H1 (cell line): ENCODE measurements at regions not wholly inside any gene's neighbourhood (a gene's known extent, or its start where the extent isn't known, plus 50 kb on each side); places are given as distances from the start of the nearest gene placed in this dataset.

Source experiments
- BACH1 ChIP-seq: IDR thresholded peaks from 2 replicates; pipeline ENCODE4 v1.6.1; 2012; ENCODE audit warnings: low read length, improper control_type of control experiment
- CHD7 ChIP-seq: fragments of 300-600 bp; sonication (generic); IDR thresholded peaks from 2 replicates; pipeline ENCODE4 v1.7.1; 2012; ENCODE audit warnings: low read length, moderate library complexity, mild to moderate bottlenecking, inconsistent platforms; ENCODE audit not compliant: insufficient replicate concordance
- EGR1 ChIP-seq: IDR thresholded peaks from 2 replicates; pipeline ENCODE4 v1.6.1; 2011; ENCODE audit warnings: low read depth, low read length, borderline replicate concordance
- MAFK ChIP-seq: IDR thresholded peaks from 2 replicates; pipeline ENCODE4 v1.6.1; 2012; ENCODE audit warnings: low read depth, mild to moderate bottlenecking, improper control_type of control experiment, low read length
- SIX5 ChIP-seq: IDR thresholded peaks from 2 replicates; pipeline ENCODE4 v1.6.1; 2011; ENCODE audit warnings: mild to moderate bottlenecking, low read depth, low read length
- SUZ12 ChIP-seq: fragments of 200-600 bp; sonication (generic); IDR thresholded peaks from 2 replicates; pipeline ENCODE4 v1.6.1; 2012; ENCODE audit warnings: mild to moderate bottlenecking, inconsistent platforms, low read length, moderate library complexity, mixed read lengths

- TF ChIP-seq CHD7: no peak
- peak; percentile 29; the same call in 1 of the 2 replicates for TF ChIP-seq BACH1
- no peak for TF ChIP-seq SUZ12
- TF ChIP-seq SIX5: no peak
- TF ChIP-seq EGR1: no peak
- TF ChIP-seq MAFK: peak; percentile 52; the same call in 1 of the 2 replicates
Measured at GRCh38 chr12:59282999-59283398, 312.8 kb upstream of the SLC16A7 start (continued).
